T-helper 2 cell treated with Interferon-gamma antibody and Interleukin-4, amounts not matched to agents 5 μg/mL and 100 μg/mL, for 36 hours (primary cell): ENCODE measurements at regions not wholly inside any gene's neighbourhood (a gene's known extent, or its start where the extent isn't known, plus 50 kb on each side); places are given as distances from the start of the nearest gene placed in this dataset.

ENCODE experiments used
- DNase-seq: peaks from one replicate; pipeline ENCODE4 v3.0.0; 2021; ENCODE audit warnings: low spot score
- H3K27ac Mint-ChIP-seq: one replicate; pipeline ENCODE4 v1.8.0; 2021; ENCODE audit warnings: mild to moderate bottlenecking, mixed read lengths
- H3K27me3 Mint-ChIP-seq: one replicate; pipeline ENCODE4 v1.8.0; 2021; ENCODE audit warnings: low read depth, mixed read lengths
- H3K36me3 Mint-ChIP-seq: one replicate; pipeline ENCODE4 v1.8.0; 2021; ENCODE audit warnings: low read depth, mixed read lengths
- H3K4me1 Mint-ChIP-seq: one replicate; pipeline ENCODE4 v1.8.0; 2021; ENCODE audit warnings: low read depth, mixed read lengths
- H3K4me3 Mint-ChIP-seq: one replicate; pipeline ENCODE4 v1.8.0; 2022; ENCODE audit warnings: mild to moderate bottlenecking, moderate library complexity, mixed read lengths
- H3K9me3 Mint-ChIP-seq: one replicate; pipeline ENCODE4 v1.8.0; 2021; ENCODE audit warnings: mixed read lengths

DNA sequence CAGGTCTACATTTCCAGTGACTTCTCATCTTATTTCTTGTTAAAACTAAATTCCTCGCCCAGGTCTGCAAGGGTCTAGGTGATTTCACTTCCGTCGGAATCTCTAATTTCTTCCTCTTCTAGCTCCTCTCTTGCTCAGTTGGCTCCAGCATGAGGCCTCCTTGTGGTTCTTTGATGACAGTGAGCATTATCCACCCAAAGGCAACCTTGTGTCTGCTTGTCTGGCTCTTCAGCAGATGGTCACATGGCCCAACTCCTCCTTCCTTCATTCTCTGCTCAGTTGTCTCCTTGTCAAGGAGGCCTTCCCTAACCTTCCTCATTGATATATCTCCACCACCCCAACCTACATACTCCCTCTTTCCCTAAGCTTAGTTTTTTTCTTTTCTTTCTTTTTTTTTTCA is 1391.4 kb downstream of the EFNB2 start:
- Mint-ChIP-seq H3K4me3 (no peak overlapping the region), H3K9me3 (no peaks in the 10 kb centered on the region), H3K4me1 (peaks cover 18% of the 10 kb centered on the region), H3K27ac (no peak overlapping the region), H3K27me3 (peaks cover 3% of the 10 kb centered on the region), H3K36me3 (no peaks in the 10 kb centered on the region)
- no peak for DNase-seq

DNA sequence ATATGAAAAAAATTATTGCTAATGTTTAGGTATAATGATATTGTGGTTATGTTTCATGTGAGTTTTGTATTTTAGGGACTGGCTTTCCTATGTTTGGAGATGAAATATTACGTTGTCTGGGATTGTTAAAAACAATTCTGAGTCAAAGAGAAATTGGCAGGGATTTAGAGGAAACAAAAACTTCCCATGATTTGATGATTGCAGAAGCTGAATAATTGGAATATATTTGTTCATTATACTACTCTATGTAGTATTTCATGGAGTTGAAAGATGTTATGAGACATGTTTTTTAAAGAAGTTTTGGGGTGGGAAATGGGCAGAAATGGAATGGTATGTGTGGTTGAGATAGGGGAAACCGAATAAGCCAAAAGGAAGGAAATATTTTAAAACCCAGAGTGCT is 1392.9 kb downstream of the EFNB2 start:
- H3K27me3 Mint-ChIP-seq = no peaks in the 10 kb centered on the region
- H3K4me1 Mint-ChIP-seq = peaks cover 21% of the 10 kb centered on the region
- H3K4me3 Mint-ChIP-seq = no peak overlapping the region
- H3K36me3 Mint-ChIP-seq = no peaks in the 10 kb centered on the region
- no peaks in the 10 kb centered on the region for H3K9me3 Mint-ChIP-seq
- no peak for DNase-seq
- no peak overlapping the region for H3K27ac Mint-ChIP-seq

DNA sequence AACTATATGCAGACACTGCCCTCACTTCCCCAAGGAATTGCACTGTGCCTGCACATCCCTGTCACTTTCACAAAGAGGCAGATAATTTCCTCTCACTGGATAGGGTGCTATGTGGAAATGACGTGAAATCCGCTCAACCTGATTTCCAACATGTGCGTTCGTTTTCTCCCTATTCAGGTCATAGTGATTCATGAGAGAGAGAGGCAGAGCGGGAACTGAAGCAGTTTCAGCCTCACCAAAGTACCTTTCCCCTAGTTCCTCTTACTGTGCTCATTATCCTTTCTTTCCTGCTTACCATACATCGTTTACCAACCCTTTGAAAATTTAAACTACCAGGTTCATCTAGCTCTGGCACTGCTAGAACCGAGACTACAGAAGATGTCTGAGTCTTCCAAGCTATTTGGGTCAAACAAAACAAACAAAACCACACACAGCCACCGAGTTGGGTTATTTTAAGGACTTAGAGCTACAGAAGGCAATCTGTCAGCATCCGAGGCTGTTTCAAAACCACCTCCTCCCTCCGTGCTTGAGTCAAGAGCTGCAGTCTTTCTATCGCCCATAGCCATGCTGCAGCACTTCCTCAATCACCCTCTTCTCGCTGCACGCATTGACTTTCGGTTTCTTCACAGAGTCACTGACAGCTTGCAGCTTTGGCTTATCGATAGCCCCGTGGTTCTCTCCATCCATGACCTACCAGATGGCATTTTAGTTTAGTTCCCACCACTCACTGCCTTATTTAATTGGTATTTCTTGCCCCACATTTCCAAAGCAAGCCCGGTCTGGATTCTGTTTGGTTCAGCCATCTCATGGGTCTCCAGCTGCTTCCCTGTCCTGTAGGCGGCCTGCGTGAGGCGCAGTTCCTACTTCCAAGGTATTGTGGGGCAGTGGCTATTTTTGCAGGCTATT is 1395.8 kb downstream of the EFNB2 start:
- Mint-ChIP-seq H3K27ac (peak overlapping the region; percentile 95), H3K4me1 (peaks cover 32% of the 10 kb centered on the region), H3K4me3 (peak overlapping the region; percentile 92), H3K27me3 (no peaks in the 10 kb centered on the region), H3K9me3 (no peaks in the 10 kb centered on the region), H3K36me3 (no peaks in the 10 kb centered on the region)
- DNase-seq = peak; percentile 63

DNA sequence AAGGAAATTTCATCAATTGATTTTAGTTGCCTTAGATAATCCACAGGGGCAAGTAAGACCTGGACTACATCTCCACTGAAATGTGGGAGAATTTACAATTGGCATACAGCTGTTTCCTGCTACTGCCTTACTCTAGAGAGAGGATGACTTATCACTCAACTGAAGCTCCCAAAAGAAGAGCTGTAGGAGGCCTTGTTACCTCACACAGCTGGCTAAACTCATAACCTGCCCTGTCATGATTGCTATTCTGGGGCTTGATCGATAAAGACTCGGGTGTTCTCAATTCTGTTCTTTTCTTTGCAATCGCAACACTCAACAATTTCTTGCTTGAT is 1396.4 kb downstream of the EFNB2 start:
- peak overlapping the region; percentile 95 for H3K27ac Mint-ChIP-seq
- H3K4me1 Mint-ChIP-seq = peaks cover 36% of the 10 kb centered on the region
- no peaks in the 10 kb centered on the region for H3K9me3 Mint-ChIP-seq
- DNase-seq = no peak
- no peaks in the 10 kb centered on the region for H3K36me3 Mint-ChIP-seq
- peak overlapping the region; percentile 92 for H3K4me3 Mint-ChIP-seq
- H3K27me3 Mint-ChIP-seq = no peaks in the 10 kb centered on the region

DNA sequence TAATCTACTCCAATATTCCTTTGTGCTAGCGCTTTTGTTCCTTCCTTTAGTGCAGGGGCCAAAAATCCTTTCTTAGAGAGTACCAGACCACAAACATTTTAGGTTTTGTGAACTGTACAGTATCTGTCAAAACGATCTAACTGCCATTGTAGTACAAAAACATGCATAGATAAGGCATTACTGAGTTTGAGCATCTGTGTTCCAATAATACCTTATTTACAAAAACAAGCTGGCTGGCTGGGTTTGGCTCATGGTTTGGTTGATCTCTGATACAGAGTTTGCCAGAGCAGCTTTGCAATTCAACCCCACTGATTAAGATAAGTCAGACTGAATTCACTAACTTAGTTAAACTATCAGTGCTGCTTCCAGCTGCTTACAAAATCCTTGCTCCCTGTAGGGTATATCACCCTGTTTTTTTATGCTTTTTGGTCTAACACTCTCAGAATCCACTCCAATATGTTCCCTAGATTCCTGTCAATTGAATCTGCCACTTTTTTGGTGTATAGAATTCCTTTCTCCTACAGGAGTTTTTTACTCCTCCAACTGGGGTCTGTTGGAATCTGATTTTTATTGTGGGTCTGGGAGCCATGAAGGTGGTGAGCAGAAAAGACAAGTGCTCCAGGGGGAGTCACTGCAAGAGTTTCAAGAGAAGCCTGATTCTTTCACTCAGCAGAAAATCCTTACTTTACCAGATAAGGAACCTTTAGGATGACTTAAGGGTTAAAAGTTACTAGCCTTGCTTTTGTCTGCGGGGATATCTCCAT is 1399.4 kb downstream of the EFNB2 start:
- Mint-ChIP-seq H3K4me1 (peaks cover 36% of the 10 kb centered on the region), H3K36me3 (no peaks in the 10 kb centered on the region), H3K9me3 (no peaks in the 10 kb centered on the region), H3K27ac (no peak overlapping the region), H3K27me3 (no peaks in the 10 kb centered on the region), H3K4me3 (no peak overlapping the region)
- DNase-seq = no peak

DNA sequence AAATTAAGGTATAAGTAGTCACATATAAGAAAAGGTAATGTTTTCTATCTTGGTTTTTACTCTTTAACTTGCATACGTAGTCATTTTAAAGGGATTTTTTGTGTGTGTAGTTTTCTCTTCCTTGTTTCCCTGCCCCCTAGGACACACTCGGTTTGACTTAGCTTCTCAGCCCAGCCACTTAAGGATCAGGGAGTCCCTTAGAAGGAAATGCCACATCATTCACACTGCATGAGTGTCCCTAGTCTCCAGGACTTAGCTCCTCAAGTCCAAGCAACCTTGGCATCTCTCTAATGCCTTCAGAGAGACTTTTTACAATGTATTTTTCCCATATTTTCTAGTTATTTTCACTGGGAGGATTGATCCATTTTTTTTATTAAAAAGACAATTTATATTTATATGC is 1407.7 kb downstream of the EFNB2 start:
- no peaks in the 10 kb centered on the region for H3K36me3 Mint-ChIP-seq
- H3K9me3 Mint-ChIP-seq = no peaks in the 10 kb centered on the region
- no peak overlapping the region for H3K27ac Mint-ChIP-seq
- DNase-seq = no peak
- no peak overlapping the region for H3K4me3 Mint-ChIP-seq
- no peaks in the 10 kb centered on the region for H3K4me1 Mint-ChIP-seq
- no peaks in the 10 kb centered on the region for H3K27me3 Mint-ChIP-seq

DNA sequence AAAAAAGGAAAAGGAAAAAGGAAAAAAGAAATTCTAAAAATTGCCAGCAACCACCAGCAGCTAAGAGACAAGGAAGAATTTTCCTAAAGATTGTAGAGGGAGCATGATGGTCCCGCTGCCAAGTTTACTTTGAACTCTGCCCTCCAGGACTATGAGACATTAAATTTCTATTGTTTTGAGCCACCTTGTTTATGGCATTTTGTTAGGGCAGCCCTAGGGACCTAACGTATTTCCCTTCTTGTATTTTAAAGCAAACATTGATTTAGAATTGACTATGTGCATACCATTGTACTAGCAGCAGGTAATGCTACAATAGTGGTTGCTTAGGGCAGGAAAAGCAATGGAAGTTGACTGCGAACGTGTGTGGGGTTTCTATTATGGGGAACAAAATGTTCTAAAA is 1414.2 kb downstream of the EFNB2 start:
- Mint-ChIP-seq H3K36me3 (no peaks in the 10 kb centered on the region), H3K27me3 (peaks cover 3% of the 10 kb centered on the region), H3K4me1 (no peaks in the 10 kb centered on the region), H3K9me3 (no peaks in the 10 kb centered on the region), H3K27ac (no peak overlapping the region), H3K4me3 (no peak overlapping the region)
- DNase-seq = no peak

DNA sequence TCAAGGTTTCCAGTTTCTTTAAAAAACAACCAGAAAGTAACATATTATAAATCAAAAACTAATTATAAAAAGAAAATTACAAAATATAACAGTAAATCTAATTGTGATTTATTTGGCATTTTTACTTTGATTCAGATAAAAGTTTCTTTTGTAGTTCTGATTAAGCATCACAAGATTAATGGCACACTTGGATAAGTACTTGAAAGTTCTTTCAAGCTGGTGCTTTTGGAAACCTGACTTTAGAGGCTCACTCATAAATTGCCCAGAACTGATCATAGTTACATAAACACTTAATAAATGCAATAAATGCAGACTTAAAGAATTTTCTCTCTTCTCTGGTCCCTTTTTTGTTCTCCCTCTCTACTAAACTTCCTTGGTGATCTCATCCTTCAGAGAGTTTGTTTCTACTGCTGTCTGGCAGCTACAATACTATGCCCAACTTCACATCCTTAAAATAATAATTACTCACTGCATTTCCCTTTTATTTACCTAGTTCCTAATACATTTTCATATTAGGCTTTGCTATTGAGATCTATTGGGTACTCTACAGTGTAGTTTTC is 1417.0 kb downstream of the EFNB2 start:
- DNase-seq = no peak
- no peak overlapping the region for H3K4me3 Mint-ChIP-seq
- no peaks in the 10 kb centered on the region for H3K4me1 Mint-ChIP-seq
- no peaks in the 10 kb centered on the region for H3K36me3 Mint-ChIP-seq
- H3K27ac Mint-ChIP-seq = no peak overlapping the region
- H3K9me3 Mint-ChIP-seq = no peaks in the 10 kb centered on the region
- peaks cover 3% of the 10 kb centered on the region for H3K27me3 Mint-ChIP-seq

DNA sequence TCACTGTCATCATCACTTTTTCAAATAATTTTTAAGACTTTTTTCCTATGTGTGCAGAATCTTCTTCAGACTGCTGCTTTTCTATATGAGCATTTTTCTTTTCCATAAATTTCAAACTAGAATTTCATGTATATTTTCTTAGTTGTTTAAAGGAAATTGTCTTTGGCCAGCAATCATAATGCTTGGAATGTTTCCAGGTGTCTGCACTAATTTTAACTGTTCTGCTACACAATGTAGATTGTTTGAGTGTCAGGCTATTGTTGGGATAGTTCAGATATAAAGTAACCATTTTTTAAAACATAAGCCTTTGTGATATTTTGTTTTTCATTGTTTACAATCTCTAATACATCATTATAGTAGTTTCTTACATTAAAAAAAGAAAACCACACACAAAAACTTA is 1418.5 kb downstream of the EFNB2 start:
- no peaks in the 10 kb centered on the region for H3K9me3 Mint-ChIP-seq
- H3K36me3 Mint-ChIP-seq = no peaks in the 10 kb centered on the region
- no peak overlapping the region for H3K27ac Mint-ChIP-seq
- H3K4me3 Mint-ChIP-seq = no peak overlapping the region
- H3K4me1 Mint-ChIP-seq = no peaks in the 10 kb centered on the region
- DNase-seq = no peak
- peaks cover 3% of the 10 kb centered on the region for H3K27me3 Mint-ChIP-seq

DNA sequence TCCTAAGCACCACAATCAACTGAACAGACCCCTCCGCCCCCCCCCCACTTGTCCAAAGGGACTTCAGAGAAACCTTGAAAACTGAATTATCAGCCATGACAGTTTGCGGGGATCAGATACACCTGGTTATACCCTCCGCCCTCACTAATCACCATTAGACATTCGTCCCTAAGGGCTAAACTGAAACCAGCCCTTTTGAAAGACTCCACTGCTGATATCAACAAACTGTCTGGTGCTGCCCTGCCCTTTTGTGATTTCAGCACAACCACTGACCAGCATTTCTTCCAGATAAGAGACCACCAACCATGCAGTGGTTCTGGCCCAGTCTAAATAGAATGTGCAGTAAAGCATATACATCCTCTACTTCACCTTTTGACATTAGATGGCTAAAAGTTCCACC is 1422.9 kb downstream of the EFNB2 start:
- DNase-seq = no peak
- no peaks in the 10 kb centered on the region for H3K9me3 Mint-ChIP-seq
- H3K27ac Mint-ChIP-seq = no peak overlapping the region
- no peaks in the 10 kb centered on the region for H3K4me1 Mint-ChIP-seq
- H3K36me3 Mint-ChIP-seq = no peaks in the 10 kb centered on the region
- H3K4me3 Mint-ChIP-seq = no peak overlapping the region
- no peaks in the 10 kb centered on the region for H3K27me3 Mint-ChIP-seq

DNA sequence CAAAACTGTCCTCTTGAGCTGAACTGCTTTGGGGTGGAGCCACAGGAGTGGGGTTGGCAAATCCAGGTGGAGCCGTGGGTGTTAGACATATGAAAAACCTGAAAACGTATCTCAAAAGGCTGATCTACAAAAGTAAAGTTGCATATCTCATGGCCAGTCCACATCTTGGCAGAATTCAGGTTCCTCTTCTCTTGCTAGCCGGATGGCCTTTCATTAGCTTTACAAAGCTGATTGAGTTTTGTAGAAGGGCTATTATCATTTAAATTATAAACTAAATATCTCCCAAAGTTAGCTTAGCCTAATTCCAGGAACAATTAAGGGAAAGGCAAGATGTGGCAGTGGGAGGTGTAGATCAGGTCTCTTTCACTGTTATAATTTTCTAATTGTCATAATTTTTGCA is 1427.7 kb downstream of the EFNB2 start:
- Mint-ChIP-seq H3K4me1 (no peaks in the 10 kb centered on the region), H3K27me3 (no peaks in the 10 kb centered on the region), H3K36me3 (no peaks in the 10 kb centered on the region), H3K27ac (no peak overlapping the region), H3K4me3 (no peak overlapping the region), H3K9me3 (no peaks in the 10 kb centered on the region)
- no peak for DNase-seq

DNA sequence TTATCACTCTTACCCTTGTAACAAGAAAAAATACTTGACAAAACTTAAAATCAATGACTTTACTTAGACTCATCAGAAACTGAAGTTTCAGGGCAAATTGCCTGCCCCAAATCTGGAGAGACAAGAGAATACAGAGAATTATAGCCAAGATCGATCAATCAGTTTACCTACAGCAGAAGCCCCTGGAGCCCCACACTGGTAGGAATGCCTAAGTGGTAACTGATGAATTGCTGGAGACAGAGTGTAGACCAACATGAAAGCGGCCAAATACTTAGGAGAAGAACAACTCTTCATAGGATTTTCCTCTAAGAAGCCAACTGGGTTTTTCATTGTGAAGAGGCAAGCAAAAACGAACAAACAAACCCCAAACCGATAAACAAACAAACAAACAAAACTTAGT is 1430.0 kb downstream of the EFNB2 start:
- H3K27ac Mint-ChIP-seq = no peak overlapping the region
- H3K9me3 Mint-ChIP-seq = no peaks in the 10 kb centered on the region
- DNase-seq = no peak
- no peaks in the 10 kb centered on the region for H3K27me3 Mint-ChIP-seq
- no peaks in the 10 kb centered on the region for H3K36me3 Mint-ChIP-seq
- H3K4me3 Mint-ChIP-seq = no peak overlapping the region
- no peaks in the 10 kb centered on the region for H3K4me1 Mint-ChIP-seq

DNA sequence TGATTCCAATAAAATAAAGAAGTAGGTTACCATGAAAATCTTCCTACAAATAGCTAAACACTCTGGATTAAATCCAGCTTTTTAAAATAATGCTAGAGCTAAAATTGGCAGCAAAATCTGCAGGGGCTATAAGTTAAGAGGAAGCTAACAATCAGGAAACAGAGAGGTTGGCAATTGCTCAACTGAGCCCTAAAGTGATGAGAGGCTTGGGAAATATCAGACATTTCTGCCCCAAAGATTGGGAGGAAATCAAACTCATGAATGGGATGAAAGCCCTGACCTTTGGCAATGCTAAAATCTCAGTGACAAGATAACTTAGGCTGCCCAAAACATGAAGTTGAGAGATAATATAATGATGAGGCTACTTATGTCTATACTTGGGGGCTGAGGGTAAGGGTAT is 1437.9 kb downstream of the EFNB2 start:
- H3K9me3 Mint-ChIP-seq = no peaks in the 10 kb centered on the region

DNA sequence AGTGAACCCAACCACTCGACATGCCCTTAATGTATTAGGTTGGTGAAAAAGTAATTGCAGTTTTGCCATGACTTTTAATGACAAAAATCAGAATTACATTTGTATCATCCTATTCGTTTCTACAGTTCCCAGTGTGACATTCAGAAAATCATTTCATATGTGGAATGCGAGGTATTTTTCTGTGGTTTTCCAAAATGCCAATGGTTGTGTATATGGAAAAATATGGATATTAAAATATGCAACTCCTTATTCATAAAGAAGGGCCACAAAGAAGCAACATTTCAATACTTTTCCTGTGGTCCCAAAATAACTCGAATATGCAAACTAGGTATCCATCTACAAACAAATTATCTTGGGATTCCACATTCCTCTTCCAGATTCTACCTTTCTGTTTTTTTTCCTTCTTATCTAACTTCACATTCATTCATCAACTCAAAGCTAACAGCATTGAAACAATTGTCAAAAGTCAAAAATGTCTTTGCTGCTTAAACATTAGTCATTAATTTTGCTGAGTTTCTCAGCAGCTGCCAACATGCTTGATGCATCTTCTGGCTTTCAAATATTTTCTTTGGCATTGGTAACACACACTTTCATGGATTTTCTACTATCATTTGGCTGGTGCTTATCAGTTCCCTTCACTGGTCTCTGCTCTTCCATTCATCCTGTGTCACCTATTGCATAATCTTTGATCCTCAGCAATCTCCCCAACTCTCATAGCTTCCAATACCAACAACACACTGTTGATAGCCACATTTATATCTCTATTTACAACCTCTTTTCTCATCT is 1445.4 kb downstream of the EFNB2 start:
- H3K4me3 Mint-ChIP-seq = no peak overlapping the region
- no peak for DNase-seq
- no peak overlapping the region for H3K27ac Mint-ChIP-seq
- H3K36me3 Mint-ChIP-seq = no peaks in the 10 kb centered on the region
- H3K9me3 Mint-ChIP-seq = no peaks in the 10 kb centered on the region
- no peaks in the 10 kb centered on the region for H3K27me3 Mint-ChIP-seq
- no peaks in the 10 kb centered on the region for H3K4me1 Mint-ChIP-seq

More for the DNA sequence above, 1437.9 kb downstream of the EFNB2 start:
- Mint-ChIP-seq H3K4me1 (peaks cover 3% of the 10 kb centered on the region), H3K4me3 (no peak overlapping the region), H3K36me3 (no peaks in the 10 kb centered on the region), H3K27ac (no peak overlapping the region), H3K27me3 (no peaks in the 10 kb centered on the region)
- DNase-seq = no peak
